ENCODE measurements at regions not wholly inside any gene's neighbourhood (a gene's known extent, or its start where the extent isn't known, plus 50 kb on each side); places are given as distances from the start of the nearest gene placed in this dataset.
"Not testable (repeated sequence)": the region's sequence is repeated elsewhere in the genome, so short reads cannot be mapped to it uniquely, and the experiment has no call there.

- TF ChIP-seq, protein P1, sequence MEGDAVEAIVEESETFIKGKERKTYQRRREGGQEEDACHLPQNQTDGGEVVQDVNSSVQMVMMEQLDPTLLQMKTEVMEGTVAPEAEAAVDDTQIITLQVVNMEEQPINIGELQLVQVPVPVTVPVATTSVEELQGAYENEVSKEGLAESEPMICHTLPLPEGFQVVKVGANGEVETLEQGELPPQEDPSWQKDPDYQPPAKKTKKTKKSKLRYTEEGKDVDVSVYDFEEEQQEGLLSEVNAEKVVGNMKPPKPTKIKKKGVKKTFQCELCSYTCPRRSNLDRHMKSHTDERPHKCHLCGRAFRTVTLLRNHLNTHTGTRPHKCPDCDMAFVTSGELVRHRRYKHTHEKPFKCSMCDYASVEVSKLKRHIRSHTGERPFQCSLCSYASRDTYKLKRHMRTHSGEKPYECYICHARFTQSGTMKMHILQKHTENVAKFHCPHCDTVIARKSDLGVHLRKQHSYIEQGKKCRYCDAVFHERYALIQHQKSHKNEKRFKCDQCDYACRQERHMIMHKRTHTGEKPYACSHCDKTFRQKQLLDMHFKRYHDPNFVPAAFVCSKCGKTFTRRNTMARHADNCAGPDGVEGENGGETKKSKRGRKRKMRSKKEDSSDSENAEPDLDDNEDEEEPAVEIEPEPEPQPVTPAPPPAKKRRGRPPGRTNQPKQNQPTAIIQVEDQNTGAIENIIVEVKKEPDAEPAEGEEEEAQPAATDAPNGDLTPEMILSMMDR (conservative IDR thresholded peaks at IDR 0.05; ENCODE audit: low read depth, low read length) = not testable (repeated sequence)
- TF ChIP-seq MAZ (IDR thresholded peaks at IDR 0.05; ENCODE audit: borderline replicate concordance, low read depth, low read length); BHLHE40 (IDR thresholded peaks at IDR 0.05; ENCODE audit: low read depth, low read length); CEBPB (IDR thresholded peaks at IDR 0.05; ENCODE audit: low read depth, low read length); USF2 (IDR thresholded peaks at IDR 0.05; ENCODE audit: low read depth, low read length); NFE2L2 (IDR thresholded peaks at IDR 0.05; ENCODE audit: low read depth, low read length); POLR2A (IDR thresholded peaks at IDR 0.05; ENCODE audit: low read depth, low read length); MAFK (IDR thresholded peaks at IDR 0.05; ENCODE audit: low read depth, low read length); RAD21 (IDR thresholded peaks at IDR 0.05; ENCODE audit: low read length): not testable (repeated sequence)
These were observed 112.4 kb downstream of the PPIAL4G start for GRCh38 chr1:148370661-148371060.

All from IMR-90 (cell line).